ENCODE measurements at regions not wholly inside any gene's neighbourhood (a gene's known extent, or its start where the extent isn't known, plus 50 kb on each side); places are given as distances from the start of the nearest gene placed in this dataset.
"Not testable (repeated sequence)": the region's sequence is repeated elsewhere in the genome, so short reads cannot be mapped to it uniquely, and the experiment has no call there.

DNA sequence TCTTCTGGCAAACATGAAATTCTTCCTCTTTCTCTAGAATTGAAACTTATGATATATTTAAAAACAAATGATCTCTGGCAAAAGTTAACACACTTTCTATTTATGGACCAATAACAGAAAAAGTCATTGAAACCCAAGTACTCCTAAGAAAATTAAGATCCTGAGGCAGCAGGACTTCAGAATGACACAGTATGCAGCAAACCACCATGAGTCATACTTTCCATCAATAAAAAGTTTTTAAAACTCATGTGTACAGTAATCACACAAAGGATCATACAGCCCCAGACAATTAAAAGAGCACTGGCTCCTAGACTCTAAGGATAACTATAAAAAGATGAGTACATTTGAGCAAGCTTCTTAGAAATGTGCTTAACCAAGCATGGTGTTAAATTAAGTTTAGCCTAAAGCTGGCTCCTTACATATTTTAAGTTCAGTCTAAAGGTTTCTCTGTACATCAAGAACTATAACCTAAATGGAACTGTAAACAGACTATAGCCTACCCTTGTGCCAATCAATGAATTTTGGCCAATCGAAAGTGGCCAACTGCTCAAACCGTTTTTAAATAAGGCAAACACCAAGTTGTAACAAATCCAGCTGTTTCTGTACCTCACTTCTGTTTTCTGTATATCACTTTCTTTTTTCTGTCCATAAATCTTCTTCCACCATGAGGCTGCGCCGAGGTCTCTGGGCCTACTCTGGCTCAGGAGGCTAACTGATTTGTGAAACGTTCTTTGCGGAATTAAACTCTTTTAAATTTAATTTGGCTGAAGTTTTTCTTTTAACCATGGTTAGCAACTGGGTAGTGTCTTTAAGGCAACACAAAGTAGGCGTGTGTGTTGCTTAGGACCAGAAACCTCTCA is 232.1 kb upstream of the PIK3R1 start:
- Histone ChIP-seq H3K18ac (ENCODE audit: insufficient read length, low read depth, low read length) (no peak overlapping the region), H3K23me2 (ENCODE audit: insufficient read length, low read depth, low read length, poor library complexity, severe bottlenecking) (no peaks in the 10 kb centered on the region), H3K9me3 (ENCODE audit: control insufficient read depth, low read depth, low read length) (no peaks in the 10 kb centered on the region), H4K91ac (ENCODE audit: insufficient read length, low read depth, low read length) (no peak overlapping the region), H3K23ac (ENCODE audit: insufficient read length, low read depth, low read length) (no peak overlapping the region), H4K8ac (replicated peaks; ENCODE audit: insufficient read length, low read depth, low read length) (no peak overlapping the region), H3K79me1 (ENCODE audit: insufficient read depth, low read depth, low read length, poor library complexity, severe bottlenecking) (no peaks in the 10 kb centered on the region), H2BK20ac (ENCODE audit: low read depth, low read length, poor library complexity, severe bottlenecking) (no peak overlapping the region), H4K20me1 (ENCODE audit: control insufficient read depth, insufficient read depth, insufficient read length) (no peaks in the 10 kb centered on the region), H3K27ac (ENCODE audit: insufficient read length, low read depth, low read length) (no peak overlapping the region), H2BK15ac (ENCODE audit: low read depth, low read length) (no peak overlapping the region), H2AFZ (ENCODE audit: low read length) (no peak overlapping the region), H3K14ac (ENCODE audit: insufficient read depth, low read length) (no peak overlapping the region), H3K4me1 (ENCODE audit: insufficient read depth, low read length) (no peaks in the 10 kb centered on the region), H2BK120ac (ENCODE audit: low read depth, low read length, poor library complexity, severe bottlenecking) (no peak overlapping the region), H2BK12ac (ENCODE audit: insufficient read length, low read depth, low read length) (no peak overlapping the region), H3T11ph (ENCODE audit: low read length) (no peak overlapping the region), H3K9ac (ENCODE audit: extremely low read depth, insufficient read length, low read length) (no peak overlapping the region), H2AK5ac (ENCODE audit: insufficient read length, low read length) (no peak overlapping the region), H4K5ac (ENCODE audit: insufficient read length, low read depth, low read length) (no peak overlapping the region), H2BK5ac (ENCODE audit: insufficient read length, low read length) (no peak overlapping the region), H3K79me2 (ENCODE audit: insufficient read depth, low read length) (no peaks in the 10 kb centered on the region), H3K27me3 (ENCODE audit: insufficient read depth, low read length) (no peaks in the 10 kb centered on the region), H3K56ac (ENCODE audit: insufficient read length, low read depth, low read length) (no peak overlapping the region), H3K4me2 (ENCODE audit: insufficient read depth, insufficient read length, low read length) (no peak overlapping the region), H3K4ac (ENCODE audit: low read depth, low read length) (no peak overlapping the region)
- no peak for DNase-seq
- Mint-ChIP-seq H3K27me3 (ENCODE audit: low read depth) (no peaks in the 10 kb centered on the region; the same call in 1 of the 2 replicates), H3K4me1 (peaks cover 0 to 5% of the 10 kb centered on the region in 2 experiments; a peak in 2 of 4 replicates), H3K9me3 (peaks cover 0 to 5% of the 10 kb centered on the region in 2 experiments; a peak in 1 of 5 replicates), H3K36me3 (ENCODE audit: insufficient read depth in 1 of 3, low read depth in 3 of 3) (no peaks in the 10 kb centered on the region), H3K4me3 (no peak overlapping the region), H3K27ac (peak overlapping the region in 2 of 3 experiments; percentile 5 to 7; a peak in 2 of 7 replicates)
- TF ChIP-seq, protein P1, sequence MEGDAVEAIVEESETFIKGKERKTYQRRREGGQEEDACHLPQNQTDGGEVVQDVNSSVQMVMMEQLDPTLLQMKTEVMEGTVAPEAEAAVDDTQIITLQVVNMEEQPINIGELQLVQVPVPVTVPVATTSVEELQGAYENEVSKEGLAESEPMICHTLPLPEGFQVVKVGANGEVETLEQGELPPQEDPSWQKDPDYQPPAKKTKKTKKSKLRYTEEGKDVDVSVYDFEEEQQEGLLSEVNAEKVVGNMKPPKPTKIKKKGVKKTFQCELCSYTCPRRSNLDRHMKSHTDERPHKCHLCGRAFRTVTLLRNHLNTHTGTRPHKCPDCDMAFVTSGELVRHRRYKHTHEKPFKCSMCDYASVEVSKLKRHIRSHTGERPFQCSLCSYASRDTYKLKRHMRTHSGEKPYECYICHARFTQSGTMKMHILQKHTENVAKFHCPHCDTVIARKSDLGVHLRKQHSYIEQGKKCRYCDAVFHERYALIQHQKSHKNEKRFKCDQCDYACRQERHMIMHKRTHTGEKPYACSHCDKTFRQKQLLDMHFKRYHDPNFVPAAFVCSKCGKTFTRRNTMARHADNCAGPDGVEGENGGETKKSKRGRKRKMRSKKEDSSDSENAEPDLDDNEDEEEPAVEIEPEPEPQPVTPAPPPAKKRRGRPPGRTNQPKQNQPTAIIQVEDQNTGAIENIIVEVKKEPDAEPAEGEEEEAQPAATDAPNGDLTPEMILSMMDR (conservative IDR thresholded peaks at IDR 0.05): no peak
- no CpG with 5 or more reads among the region's 7 CpGs for WGBS (ENCODE audit: extremely low coverage, insufficient read length, low lambda C conversion rate)

DNA sequence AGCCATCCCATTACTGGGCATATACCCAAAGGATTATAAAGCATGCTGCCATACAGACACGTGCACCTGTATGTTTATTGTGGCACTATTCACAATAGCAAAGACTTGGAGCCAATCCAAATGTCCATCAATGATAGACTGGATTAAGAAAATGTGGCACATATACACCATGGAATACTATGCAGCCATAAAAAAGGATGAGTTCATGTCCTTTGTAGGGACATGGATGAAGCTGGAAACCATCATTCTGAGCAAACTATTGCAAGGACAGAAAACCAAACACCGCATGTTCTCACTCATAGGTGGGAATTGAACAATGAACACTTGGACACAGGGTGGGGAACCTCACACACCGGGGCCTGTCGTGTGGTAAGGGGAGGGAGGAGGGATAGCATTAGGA is 233.4 kb upstream of the PIK3R1 start:
- H2BK20ac ChIP-seq (ENCODE audit: low read depth, low read length, poor library complexity, severe bottlenecking); H3K56ac ChIP-seq (ENCODE audit: insufficient read length, low read depth, low read length); H2BK5ac ChIP-seq (ENCODE audit: insufficient read length, low read length); H3K9me3 Mint-ChIP-seq; H3K79me2 ChIP-seq (ENCODE audit: insufficient read depth, low read length); DNase-seq; H3K4me1 Mint-ChIP-seq; H3T11ph ChIP-seq (ENCODE audit: low read length); H2AK5ac ChIP-seq (ENCODE audit: insufficient read length, low read length); H2BK120ac ChIP-seq (ENCODE audit: low read depth, low read length, poor library complexity, severe bottlenecking); H3K9me3 ChIP-seq (ENCODE audit: control insufficient read depth, low read depth, low read length); H2BK12ac ChIP-seq (ENCODE audit: insufficient read length, low read depth, low read length); H3K27ac ChIP-seq (ENCODE audit: insufficient read length, low read depth, low read length); H3K79me1 ChIP-seq (ENCODE audit: insufficient read depth, low read depth, low read length, poor library complexity, severe bottlenecking); H3K27ac Mint-ChIP-seq; H3K36me3 Mint-ChIP-seq (ENCODE audit: insufficient read depth in 1 of 3, low read depth in 3 of 3); H3K23ac ChIP-seq (ENCODE audit: insufficient read length, low read depth, low read length); H3K14ac ChIP-seq (ENCODE audit: insufficient read depth, low read length); H3K4me1 ChIP-seq (ENCODE audit: insufficient read depth, low read length); H3K4me3 Mint-ChIP-seq; H4K20me1 ChIP-seq (ENCODE audit: control insufficient read depth, insufficient read depth, insufficient read length); H3K18ac ChIP-seq (ENCODE audit: insufficient read length, low read depth, low read length); H4K5ac ChIP-seq (ENCODE audit: insufficient read length, low read depth, low read length); H3K27me3 Mint-ChIP-seq (ENCODE audit: low read depth); H2AFZ ChIP-seq (ENCODE audit: low read length); H3K27me3 ChIP-seq (ENCODE audit: insufficient read depth, low read length); H4K91ac ChIP-seq (ENCODE audit: insufficient read length, low read depth, low read length); H2BK15ac ChIP-seq (ENCODE audit: low read depth, low read length); H3K4me2 ChIP-seq (ENCODE audit: insufficient read depth, insufficient read length, low read length); H3K4ac ChIP-seq (ENCODE audit: low read depth, low read length); H4K8ac ChIP-seq (replicated peaks; ENCODE audit: insufficient read length, low read depth, low read length); H3K23me2 ChIP-seq (ENCODE audit: insufficient read length, low read depth, low read length, poor library complexity, severe bottlenecking); H3K9ac ChIP-seq (ENCODE audit: extremely low read depth, insufficient read length, low read length): not testable (repeated sequence)
- WGBS (ENCODE audit: extremely low coverage, insufficient read length, low lambda C conversion rate): no CpG with 5 or more reads among the region's 4 CpGs
